TTC549 (cell line): ENCODE measurements at regions not wholly inside any gene's neighbourhood (a gene's known extent, or its start where the extent isn't known, plus 50 kb on each side); places are given as distances from the start of the nearest gene placed in this dataset.

Experiments used
- FAIRE-seq: peaks from 2 replicates; lab custom pipeline; 2012; peaks lifted over from hg19 to GRCh38; lab: Jason Lieb, UNC

- FAIRE-seq = peak; percentile 62
These were observed 175.1 kb upstream of the DAB2 start for GRCh38 chr5:39599721-39600431.

GRCh38 chr5:39598661-39599248 is 174.0 kb upstream of the DAB2 start:
- no peak for FAIRE-seq

DNA sequence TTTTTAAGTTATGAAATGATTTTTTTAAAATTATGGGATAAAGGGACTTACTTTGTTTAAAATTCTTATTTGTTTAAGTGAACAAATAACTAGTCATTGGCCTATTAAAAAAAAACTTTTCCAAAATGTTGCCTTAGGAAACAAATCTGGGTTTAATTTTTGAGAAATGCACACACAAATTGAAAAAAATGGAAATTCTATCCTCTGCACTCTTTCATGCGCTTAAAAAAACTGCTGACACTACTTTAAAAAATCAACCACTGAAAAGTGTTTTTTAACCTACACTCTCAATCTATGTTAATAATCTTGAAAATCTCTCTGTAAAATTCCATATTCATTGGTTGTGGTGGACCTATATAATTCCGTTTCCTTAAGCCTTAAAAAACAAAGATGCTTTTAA is 163.4 kb upstream of the DAB2 start:
- no peak for FAIRE-seq

GRCh38 chr5:39587675-39588074 is 162.9 kb upstream of the DAB2 start:
- no peak for FAIRE-seq

DNA sequence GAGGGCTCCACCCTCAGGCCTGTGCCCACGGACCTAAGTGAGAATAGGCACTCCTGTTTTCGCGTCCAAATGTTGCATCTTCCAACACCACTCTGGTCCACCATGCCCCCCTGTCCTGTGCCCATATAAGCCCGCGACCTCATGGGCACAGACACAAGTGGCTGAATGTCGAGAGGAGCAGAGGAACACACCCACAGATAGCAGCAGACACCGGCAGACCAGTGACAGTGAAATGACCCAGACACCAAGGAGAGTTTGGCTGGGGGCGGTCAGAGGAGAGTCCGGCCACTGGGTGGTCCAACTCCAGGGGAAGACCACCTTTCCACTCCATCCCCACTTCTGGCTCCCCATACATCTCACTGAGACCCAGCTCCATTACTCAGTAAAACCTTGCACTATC is 161.4 kb upstream of the DAB2 start:
- FAIRE-seq = no peak

- no peak for FAIRE-seq
These were observed 160.1 kb upstream of the DAB2 start for GRCh38 chr5:39584927-39585326.

DNA sequence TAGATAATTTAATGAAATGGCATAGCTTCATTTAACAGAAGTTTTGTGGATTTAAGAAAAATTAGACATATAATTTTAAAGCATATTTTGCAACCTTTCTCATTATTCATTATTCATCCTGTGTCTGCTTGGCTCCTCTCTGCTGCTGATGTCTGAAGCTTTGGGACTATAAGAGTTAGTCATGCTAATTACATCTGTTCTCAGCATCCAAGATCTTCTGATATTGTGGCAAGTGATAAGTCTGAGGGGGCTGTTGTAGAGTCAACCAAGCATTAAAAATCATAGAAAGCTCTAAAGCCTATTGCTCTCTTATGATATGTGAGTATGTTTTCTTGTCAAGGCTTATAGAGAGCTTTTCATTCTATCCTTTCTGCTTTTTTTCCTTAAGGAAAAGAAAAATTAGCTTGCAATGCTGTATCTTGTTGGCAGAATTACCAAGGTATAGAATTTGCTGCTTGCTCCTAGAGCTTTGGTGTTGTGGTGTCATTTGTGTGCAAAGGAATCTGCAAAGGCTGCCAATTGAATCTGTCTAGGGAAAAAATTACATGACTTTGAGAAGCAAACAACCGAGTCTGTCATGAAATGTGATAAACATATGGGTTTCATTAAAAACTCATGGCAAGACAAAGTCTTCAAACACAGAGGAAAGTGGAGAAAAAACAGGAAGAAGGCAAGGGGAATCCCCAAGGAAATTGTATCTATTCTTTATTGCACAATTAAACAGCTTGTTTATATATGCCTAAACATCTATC is 156.1 kb upstream of the DAB2 start:
- FAIRE-seq = peak; percentile 90

GRCh38 chr5:39579750-39580149 is 155.0 kb upstream of the DAB2 start:
- FAIRE-seq = no peak

DNA sequence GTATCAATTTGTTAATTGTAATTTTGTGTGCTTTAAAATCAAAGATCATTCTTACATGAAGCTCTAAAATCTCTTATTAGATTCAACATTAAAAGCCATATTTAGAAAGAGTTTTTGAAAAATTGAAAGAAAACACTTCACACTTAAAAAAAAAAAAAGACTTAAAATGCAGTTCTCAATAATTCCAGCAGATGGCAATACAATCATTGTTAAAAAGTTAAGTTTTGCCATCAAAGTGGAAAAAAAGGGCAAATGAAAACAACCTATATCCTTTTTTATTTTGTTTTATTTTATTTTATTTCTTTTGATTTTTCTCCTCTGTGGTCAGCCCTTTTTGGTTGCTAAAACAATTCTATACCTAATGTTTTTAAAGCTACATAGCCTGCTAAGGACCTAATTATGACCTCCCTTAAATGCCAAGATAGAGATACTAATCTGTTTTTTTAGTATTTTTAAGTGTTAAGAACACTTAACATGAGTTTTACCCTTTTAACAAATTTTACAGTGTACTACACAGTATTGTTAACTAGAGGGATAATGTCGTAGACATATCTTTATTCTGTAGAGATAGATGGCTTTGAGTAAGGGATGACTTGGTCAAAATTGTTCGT is 154.2 kb upstream of the DAB2 start:
- FAIRE-seq = peak; percentile 98

DNA sequence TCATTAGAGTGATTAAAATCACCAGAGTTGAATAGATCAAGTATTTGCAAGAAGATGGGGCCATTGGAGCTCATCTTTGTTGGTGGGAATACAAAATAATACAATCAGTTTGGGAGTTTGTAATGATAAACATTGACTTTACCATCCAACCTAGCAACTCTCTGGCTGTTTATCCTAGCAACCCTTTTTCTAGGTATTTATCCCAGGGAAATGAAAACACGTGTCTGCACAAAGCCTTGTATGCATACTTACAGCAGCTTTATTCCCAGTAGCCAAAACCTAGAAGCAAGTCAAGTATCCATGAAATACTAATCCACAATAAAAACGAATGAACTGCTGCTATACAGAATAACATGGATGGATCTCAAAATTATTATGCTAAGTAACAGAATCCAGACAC is 152.7 kb upstream of the DAB2 start:
- FAIRE-seq = peak; percentile 60

DNA sequence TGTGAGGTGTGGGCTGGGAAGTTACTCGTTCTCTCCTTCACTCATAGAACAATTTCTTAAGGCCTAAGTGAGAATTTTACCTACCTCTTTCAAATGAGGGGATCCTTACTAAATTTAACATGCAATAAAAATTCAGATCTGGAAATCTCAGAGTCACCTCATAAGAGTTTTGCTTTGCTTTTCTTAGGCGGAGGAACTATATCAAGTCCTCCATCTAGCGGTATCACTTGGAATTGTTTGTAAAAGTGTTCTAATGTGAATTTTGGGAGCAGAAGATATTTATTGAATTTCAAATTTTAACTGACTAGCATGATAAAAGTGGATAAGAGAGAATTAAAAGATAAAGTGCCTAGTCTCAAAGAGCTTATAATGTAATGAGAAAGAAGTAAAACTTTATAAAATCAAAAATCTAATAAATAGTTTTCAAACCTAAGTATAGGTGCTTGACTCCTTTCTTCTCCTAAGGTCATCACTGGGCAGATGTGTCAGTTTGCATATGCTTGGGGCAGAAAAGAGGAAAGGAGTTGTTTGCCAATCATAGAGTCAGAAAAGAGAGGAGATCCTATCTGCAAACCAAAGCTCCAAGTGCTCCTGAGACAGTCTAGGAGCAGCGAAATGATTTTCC is 145.7 kb upstream of the DAB2 start:
- peak; percentile 93 for FAIRE-seq

DNA sequence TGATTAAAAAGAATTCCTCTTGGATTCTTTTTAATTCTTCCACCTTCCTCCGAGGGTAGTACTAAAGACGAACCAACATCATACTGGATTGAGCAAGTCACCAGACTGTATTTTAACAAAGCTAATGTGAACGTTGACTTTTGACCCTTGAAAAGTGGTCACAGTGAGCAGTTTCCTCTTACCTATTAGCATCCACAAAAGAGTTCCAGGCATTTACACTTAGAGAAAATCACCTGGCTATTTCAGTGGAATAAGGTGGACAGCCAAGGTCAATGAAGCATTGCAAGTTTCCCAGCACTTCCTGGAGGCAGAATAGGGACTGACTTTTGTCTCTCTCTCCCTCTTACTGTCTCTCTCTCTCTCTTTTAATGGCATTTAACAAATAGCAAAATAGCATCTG is 145.1 kb upstream of the DAB2 start:
- no peak for FAIRE-seq

GRCh38 chr5:39566891-39567290 is 142.1 kb upstream of the DAB2 start:
- FAIRE-seq = no peak

DNA sequence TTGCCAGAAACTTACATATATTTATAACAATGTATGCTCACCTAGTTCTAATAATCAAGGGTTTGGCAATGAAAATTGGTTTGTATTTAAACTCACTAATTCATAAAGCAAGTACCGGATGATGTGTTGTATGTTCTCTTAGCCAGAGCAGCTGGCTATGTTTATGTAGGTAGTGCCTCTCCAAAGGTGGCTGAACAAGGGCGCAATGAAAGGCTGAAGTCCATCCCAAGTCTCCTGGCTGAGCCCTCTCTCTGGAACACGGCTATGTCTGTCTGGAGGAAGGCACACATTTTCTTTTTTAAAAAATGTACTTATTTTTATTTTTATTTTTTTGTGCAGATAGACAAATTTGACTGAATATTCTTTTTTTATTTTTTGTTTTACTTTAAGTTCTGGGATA is 141.2 kb upstream of the DAB2 start:
- no peak for FAIRE-seq

DNA sequence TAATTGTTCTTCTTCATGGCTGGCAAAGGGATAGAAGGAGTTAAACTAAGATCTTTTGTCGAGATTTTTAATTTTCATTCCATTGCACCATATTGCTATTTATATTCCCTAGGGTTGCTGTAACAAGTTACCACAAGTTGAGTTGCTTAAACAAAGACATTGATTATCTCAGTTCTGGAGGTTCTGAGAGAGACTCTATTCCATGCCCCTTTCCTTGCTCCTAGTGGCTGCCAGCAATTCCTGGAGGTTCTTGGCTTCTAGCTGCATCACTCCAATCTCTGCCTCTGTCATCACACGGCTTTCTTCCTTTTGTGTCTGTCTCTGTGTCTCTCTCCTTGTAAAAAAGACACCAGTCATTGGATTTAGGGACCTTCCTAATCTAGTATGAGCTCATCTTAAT is 136.6 kb upstream of the DAB2 start:
- FAIRE-seq = peak; percentile 74

- no peak for FAIRE-seq
These were observed 135.9 kb upstream of the DAB2 start for GRCh38 chr5:39560726-39561125.

GRCh38 chr5:39559923-39560322 is 135.1 kb upstream of the DAB2 start:
- no peak for FAIRE-seq

DNA sequence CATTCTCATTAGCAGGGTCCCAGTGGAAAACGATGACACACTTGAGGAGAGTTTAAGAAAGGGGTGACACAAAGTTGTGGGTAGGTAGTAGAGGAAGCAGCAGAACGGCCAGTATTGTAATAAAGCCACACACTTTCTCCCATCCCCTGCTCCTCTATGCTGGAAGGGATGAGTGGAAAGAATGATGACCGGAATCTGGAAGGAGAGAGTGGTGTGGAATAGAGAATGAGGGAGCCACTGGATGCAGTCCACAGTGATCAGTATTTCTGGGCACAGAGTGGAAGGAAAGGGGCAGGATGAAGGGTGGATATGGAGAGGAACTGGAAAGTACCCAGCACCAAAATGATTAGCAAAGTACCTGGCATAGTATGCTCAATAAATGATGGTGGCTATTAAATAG is 133.8 kb upstream of the DAB2 start:
- no peak for FAIRE-seq

GRCh38 chr5:39555788-39556187 is 131.0 kb upstream of the DAB2 start:
- no peak for FAIRE-seq

- FAIRE-seq = peak; percentile 92
These were observed 122.9 kb upstream of the DAB2 start for GRCh38 chr5:39547553-39548154.

GRCh38 chr5:39544941-39545340 is 120.2 kb upstream of the DAB2 start:
- no peak for FAIRE-seq

DNA sequence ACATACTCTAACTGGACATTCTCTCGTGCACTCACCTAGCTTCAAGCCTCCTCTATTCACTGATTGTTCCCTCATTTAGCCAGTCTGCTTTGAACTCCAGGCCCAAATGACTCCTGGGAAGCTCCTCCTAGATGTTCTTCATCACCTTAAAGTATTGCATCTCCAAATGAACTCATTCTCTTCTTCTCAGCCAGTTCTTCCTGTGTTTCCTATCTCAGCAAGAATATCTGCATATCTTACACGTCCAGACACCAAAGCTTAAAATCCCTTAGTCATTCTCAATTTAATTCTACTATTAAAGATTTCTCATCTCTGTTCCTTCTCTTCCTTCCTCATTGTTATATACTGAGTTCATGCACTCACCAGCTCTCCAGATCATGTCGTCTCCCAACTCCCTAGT is 118.6 kb upstream of the DAB2 start:
- FAIRE-seq = no peak
